WTC11 (cell line): ENCODE measurements at regions not wholly inside any gene's neighbourhood (a gene's known extent, or its start where the extent isn't known, plus 50 kb on each side); places are given as distances from the start of the nearest gene placed in this dataset.

Source experiments
- ARID4B ChIP-seq: sonication (generic); formaldehyde crosslinking; IDR thresholded peaks from 2 replicates; pipeline ENCODE4 v1.8.0; 2023; ENCODE audit warnings: missing genetic modification reagents, mild to moderate bottlenecking, borderline replicate concordance
- ATF2 ChIP-seq: sonication (generic); formaldehyde crosslinking; IDR thresholded peaks from 2 replicates; pipeline ENCODE4 v1.8.1; 2022; ENCODE audit warnings: low read depth, missing genetic modification reagents, borderline replicate concordance
- CTCF ChIP-seq: fragments of 200-600 bp; IDR thresholded peaks from 2 replicates; pipeline ENCODE4 v1.8.0; 2022; ENCODE audit warnings: antibody characterized with exemption
- FOXJ3 ChIP-seq: sonication (generic); formaldehyde crosslinking; IDR thresholded peaks from 2 replicates; pipeline ENCODE4 v1.9.0; 2021; ENCODE audit warnings: missing genetic modification reagents, mild to moderate bottlenecking, borderline replicate concordance
- MAX ChIP-seq: sonication (generic); formaldehyde crosslinking; IDR thresholded peaks from 2 replicates; pipeline ENCODE4 v1.8.0; 2022; ENCODE audit warnings: mild to moderate bottlenecking, missing genetic modification reagents
- MXD4 ChIP-seq: fragments of 250-450 bp; sonication (Bioruptor Pico); IDR thresholded peaks from 2 replicates; pipeline ENCODE4 v1.8.0; 2021; ENCODE audit warnings: mild to moderate bottlenecking, moderate library complexity, borderline replicate concordance
- MYBL2 ChIP-seq: sonication (generic); formaldehyde crosslinking; IDR thresholded peaks from 2 replicates; pipeline ENCODE4 v1.8.1; 2023; ENCODE audit warnings: mild to moderate bottlenecking, moderate library complexity, missing genetic modification reagents
- USF1 ChIP-seq: sonication (generic); formaldehyde crosslinking; IDR thresholded peaks from 2 replicates; pipeline ENCODE4 v1.8.0; 2022; ENCODE audit warnings: mild to moderate bottlenecking, missing genetic modification reagents
- ZBTB21 ChIP-seq: sonication (generic); formaldehyde crosslinking; IDR thresholded peaks from 2 replicates; pipeline ENCODE4 v1.8.1; 2023; ENCODE audit warnings: mild to moderate bottlenecking, missing genetic modification reagents, borderline replicate concordance
- ZNF121 ChIP-seq: sonication (generic); formaldehyde crosslinking; IDR thresholded peaks from 2 replicates; pipeline ENCODE4 v1.8.0; 2023; ENCODE audit warnings: missing genetic modification reagents
- ZNF138 ChIP-seq: sonication (generic); formaldehyde crosslinking; conservative IDR thresholded peaks from 2 replicates; pipeline ENCODE4 v1.8.1; 2022; ENCODE audit warnings: mild to moderate bottlenecking, moderate library complexity, missing genetic modification reagents

GRCh38 chr17:10993126-10993525 is 155.2 kb upstream of the PIRT start:
- TF ChIP-seq ZNF138 (CRISPR knock-in tag) (no peak), USF1 (CRISPR knock-in tag) (no peak), ARID4B (CRISPR knock-in tag) (no peak), CTCF (no peak), ZNF121 (CRISPR knock-in tag) (no peak), MAX (CRISPR knock-in tag) (no peak), ATF2 (CRISPR knock-in tag) (no peak), MXD4 (no peak), MYBL2 (CRISPR knock-in tag) (no peak), ZBTB21 (no peak), FOXJ3 (CRISPR knock-in tag) (no peak)
